Thoracic aorta (tissue), 2 donors: ENCODE measurements at regions not wholly inside any gene's neighbourhood (a gene's known extent, or its start where the extent isn't known, plus 50 kb on each side); places are given as distances from the start of the nearest gene placed in this dataset.

Experiments used
- ATAC-seq: fragments of 150-250 bp; one replicate; pipeline ENCODE4 v1.8.0; 2017; ENCODE audit warnings: low read depth; ENCODE audit not compliant: insufficient number of reproducible peaks, low FRiP score
- DNase-seq: peaks from one replicate; pipeline ENCODE4 v3.0.0-alpha.2; 2020; ENCODE audit warnings: low spot score
- H3K27ac ChIP-seq, 2 donors: fragments of 200-600 bp; sonication (generic); 1 replicate in 1 of 2; 2 replicates in 1 of 2; pipeline ENCODE4 v1.5.1; 2016; ENCODE audit warnings: mild to moderate bottlenecking in 2 of 2, moderate library complexity in 2 of 2
- H3K27me3 ChIP-seq: fragments of 200-600 bp; sonication (generic); replicated peaks from 2 replicates; pipeline ENCODE4 v1.6.0; 2016; ENCODE audit warnings: mild to moderate bottlenecking; ENCODE audit not compliant: insufficient read depth
- H3K36me3 ChIP-seq: fragments of 200-600 bp; sonication (generic); one replicate; pipeline ENCODE4 v1.5.1; 2016
- H3K4me1 ChIP-seq, 2 donors: fragments of 200-600 bp; sonication (generic); 1 replicate in 1 of 2; 2 replicates in 1 of 2; pipeline versions ENCODE4 v1.5.1 to v1.6.0; 2016; ENCODE audit warnings: low read depth in 2 of 2, mild to moderate bottlenecking in 1 of 2; ENCODE audit not compliant: control insufficient read depth in 1 of 2
- H3K4me3 ChIP-seq: fragments of 200-600 bp; sonication (generic); 2 replicates; pipeline ENCODE4 v1.5.1; 2016; ENCODE audit warnings: mild to moderate bottlenecking
- H3K9me3 ChIP-seq: fragments of 200-600 bp; sonication (generic); 2 replicates; pipeline ENCODE4 v1.5.1; 2016
- TF ChIP-seq, protein P1 (sequence below): fragments of 200-600 bp; sonication (generic); IDR thresholded peaks from one replicate; pipeline ENCODE4 v1.5.1; 2019; ENCODE audit warnings: antibody characterized with exemption

DNA sequence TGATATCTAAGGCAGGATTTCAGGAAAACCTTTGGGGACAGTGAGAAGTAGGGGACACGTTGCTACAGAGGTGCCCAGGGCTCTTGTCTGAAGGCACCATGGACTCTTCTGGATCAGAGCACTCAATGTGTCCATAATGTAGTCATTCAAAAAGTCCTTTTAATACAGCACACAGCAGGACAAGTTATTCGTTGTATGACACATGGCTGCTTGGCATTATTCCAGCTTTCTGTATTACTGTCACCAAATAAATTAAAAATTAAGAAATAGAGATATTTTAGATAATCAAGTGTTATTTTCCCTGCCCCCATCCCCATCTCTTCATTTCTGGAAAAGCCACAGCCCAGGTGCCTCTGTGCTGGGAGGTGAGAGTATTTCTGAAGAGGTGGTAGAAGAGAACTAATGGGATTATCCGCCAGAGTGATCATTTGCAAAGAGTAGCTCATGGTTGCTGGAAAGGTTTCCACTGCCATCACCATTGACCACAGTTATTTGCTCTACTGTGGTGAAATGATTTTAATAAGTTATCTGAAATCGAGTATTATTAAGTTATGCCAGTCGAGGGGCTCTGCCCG, 83.0 kb downstream of the CXCL12 start:
- Histone ChIP-seq H3K36me3 (no peaks in the 10 kb centered on the region), H3K4me1 (peaks cover 0 to 18% of the 10 kb centered on the region in 2 donors), H3K27ac (no peak overlapping the region), H3K9me3 (no peaks in the 10 kb centered on the region), H3K27me3 (no peaks in the 10 kb centered on the region), H3K4me3 (no peak overlapping the region)
- DNase-seq (no peak), ATAC-seq (no peak)
- TF ChIP-seq, protein P1, sequence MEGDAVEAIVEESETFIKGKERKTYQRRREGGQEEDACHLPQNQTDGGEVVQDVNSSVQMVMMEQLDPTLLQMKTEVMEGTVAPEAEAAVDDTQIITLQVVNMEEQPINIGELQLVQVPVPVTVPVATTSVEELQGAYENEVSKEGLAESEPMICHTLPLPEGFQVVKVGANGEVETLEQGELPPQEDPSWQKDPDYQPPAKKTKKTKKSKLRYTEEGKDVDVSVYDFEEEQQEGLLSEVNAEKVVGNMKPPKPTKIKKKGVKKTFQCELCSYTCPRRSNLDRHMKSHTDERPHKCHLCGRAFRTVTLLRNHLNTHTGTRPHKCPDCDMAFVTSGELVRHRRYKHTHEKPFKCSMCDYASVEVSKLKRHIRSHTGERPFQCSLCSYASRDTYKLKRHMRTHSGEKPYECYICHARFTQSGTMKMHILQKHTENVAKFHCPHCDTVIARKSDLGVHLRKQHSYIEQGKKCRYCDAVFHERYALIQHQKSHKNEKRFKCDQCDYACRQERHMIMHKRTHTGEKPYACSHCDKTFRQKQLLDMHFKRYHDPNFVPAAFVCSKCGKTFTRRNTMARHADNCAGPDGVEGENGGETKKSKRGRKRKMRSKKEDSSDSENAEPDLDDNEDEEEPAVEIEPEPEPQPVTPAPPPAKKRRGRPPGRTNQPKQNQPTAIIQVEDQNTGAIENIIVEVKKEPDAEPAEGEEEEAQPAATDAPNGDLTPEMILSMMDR = no peak

- TF ChIP-seq, protein P1 = no peak
- no peaks in the 10 kb centered on the region for H3K27me3 ChIP-seq
- peak; percentile 32 for ATAC-seq
- no peak overlapping the region for H3K4me3 ChIP-seq
- H3K4me1 ChIP-seq = peaks cover 0 to 10% of the 10 kb centered on the region in 2 donors
- no peak for DNase-seq
- H3K36me3 ChIP-seq = no peaks in the 10 kb centered on the region
- no peak overlapping the region for H3K27ac ChIP-seq
- no peaks in the 10 kb centered on the region for H3K9me3 ChIP-seq
Observed at GRCh38 chr10:44300666-44301649, 83.9 kb downstream of the CXCL12 start.

DNA sequence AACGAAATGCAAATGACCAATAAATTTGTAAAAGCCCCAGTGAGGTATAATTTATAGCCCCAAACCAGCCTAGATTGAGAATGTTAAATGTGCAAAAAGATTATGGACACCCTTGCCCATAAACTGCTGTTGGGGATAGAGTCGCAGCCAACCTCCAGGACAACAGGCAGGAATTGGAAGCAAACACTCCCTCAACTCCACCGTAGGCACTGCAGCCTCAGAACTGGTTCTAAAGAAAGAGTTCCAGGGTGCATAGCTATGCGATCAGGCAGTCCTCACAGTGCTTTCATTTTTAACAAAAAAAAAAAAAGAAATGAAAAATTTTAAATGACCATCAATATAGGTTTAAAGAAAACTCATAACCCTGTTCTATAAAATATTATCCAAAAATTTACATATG, 86.2 kb downstream of the CXCL12 start:
- no peak for DNase-seq
- Histone ChIP-seq H3K9me3 (no peaks in the 10 kb centered on the region), H3K27ac (no peak overlapping the region), H3K36me3 (no peaks in the 10 kb centered on the region), H3K4me3 (no peak overlapping the region), H3K4me1 (peaks cover 0 to 31% of the 10 kb centered on the region in 2 donors), H3K27me3 (no peaks in the 10 kb centered on the region)
- TF ChIP-seq, protein P1 = no peak
- no peak for ATAC-seq

GRCh38 chr10:44297963-44298362, 86.9 kb downstream of the CXCL12 start:
- no peak for DNase-seq
- Histone ChIP-seq H3K4me1 (peaks cover 6 to 39% of the 10 kb centered on the region in 2 donors), H3K9me3 (no peaks in the 10 kb centered on the region), H3K27ac (no peak overlapping the region), H3K4me3 (no peak overlapping the region), H3K27me3 (no peaks in the 10 kb centered on the region), H3K36me3 (no peaks in the 10 kb centered on the region)
- ATAC-seq = no peak
- TF ChIP-seq, protein P1 = no peak

GRCh38 chr10:44295644-44296241, 89.2 kb downstream of the CXCL12 start:
- DNase-seq = no peak
- no peak overlapping the region for H3K27ac ChIP-seq
- no peaks in the 10 kb centered on the region for H3K36me3 ChIP-seq
- no peak overlapping the region for H3K4me3 ChIP-seq
- peaks cover 6 to 30% of the 10 kb centered on the region in 2 donors for H3K4me1 ChIP-seq
- TF ChIP-seq, protein P1 = no peak
- no peaks in the 10 kb centered on the region for H3K9me3 ChIP-seq
- no peak for ATAC-seq
- no peaks in the 10 kb centered on the region for H3K27me3 ChIP-seq
